ENCODE measurements at regions not wholly inside any gene's neighbourhood (a gene's known extent, or its start where the extent isn't known, plus 50 kb on each side); places are given as distances from the start of the nearest gene placed in this dataset.
A peak's percentile ranks its signal among the peaks of the same experiment; 100 is the strongest.

DNA sequence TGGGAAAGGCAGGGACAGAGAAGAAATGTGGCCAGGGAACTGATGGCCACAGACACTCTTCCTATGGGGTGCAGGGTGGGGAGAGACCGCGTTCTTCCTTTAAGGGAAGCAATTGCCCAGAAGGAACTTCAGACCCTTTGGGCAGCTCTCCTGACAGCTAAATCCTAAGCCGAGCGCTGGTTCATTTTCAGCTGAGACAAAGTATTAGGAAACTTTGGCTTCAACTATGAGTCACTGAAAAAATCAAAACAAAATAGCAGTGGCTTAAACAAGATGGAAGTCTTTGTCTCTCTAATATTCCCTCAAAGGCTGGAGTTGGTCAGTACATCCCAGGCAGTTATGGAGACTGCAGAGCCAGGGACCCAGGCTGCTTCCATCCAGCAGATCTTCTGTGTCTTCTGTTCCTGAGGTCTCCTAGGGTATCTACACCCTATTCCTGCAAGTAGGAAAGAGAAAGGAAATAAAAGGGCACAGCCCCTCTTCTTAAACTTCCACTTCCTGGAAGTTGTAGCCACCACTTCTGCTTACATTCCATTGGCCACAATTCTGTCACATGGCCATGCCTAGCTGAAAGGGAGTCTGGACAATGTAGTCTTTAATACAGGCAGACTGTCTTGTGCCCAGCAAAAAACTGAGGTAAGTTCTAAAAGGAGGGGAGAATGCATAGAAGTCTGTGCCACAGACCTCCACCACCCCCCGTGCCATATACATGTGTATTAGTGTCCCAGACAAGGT is 163.5 kb downstream of the KATNAL1 start:
- Histone ChIP-seq H3K27ac (ENCODE audit: low read depth, low read length) (no peak overlapping the region), H3K4ac (replicated peaks; ENCODE audit: insufficient read length, low read depth, low read length) (no peak overlapping the region), H3K23ac (ENCODE audit: insufficient read length) (no peak overlapping the region), H2BK5ac (ENCODE audit: low read depth, low read length) (no peak overlapping the region), H3K4me1 (replicated peaks in 1 of 4; ENCODE audit: control insufficient read depth in 3 of 4, insufficient read depth in 4 of 4, low read length in 3 of 4) (no peaks in the 10 kb centered on the region), H3K4me3 (ENCODE audit: extremely low read depth in 1 of 4, insufficient read depth in 2 of 4, low read depth in 3 of 4, low read length in 4 of 4) (no peak overlapping the region), H2BK120ac (replicated peaks; ENCODE audit: low read depth, low read length) (no peak overlapping the region), H4K20me1 (replicated peaks in 1 of 2; ENCODE audit: control insufficient read depth in 1 of 2, insufficient read depth in 2 of 2, low read length in 2 of 2) (no peaks in the 10 kb centered on the region), H2BK12ac (ENCODE audit: low read depth, low read length) (no peak overlapping the region), H3K79me1 (ENCODE audit: low read depth, low read length) (no peaks in the 10 kb centered on the region), H3K23me2 (ENCODE audit: low read depth, low read length) (no peaks in the 10 kb centered on the region), H3K9me3 (ENCODE audit: insufficient read depth in 2 of 2, low read depth in 1 of 2, low read length in 1 of 2) (no peaks in the 10 kb centered on the region), H3K27me3 (replicated peaks in 1 of 4; ENCODE audit: control insufficient read depth in 3 of 4, extremely low read depth in 1 of 4, insufficient read depth in 3 of 4, low read length in 3 of 4) (no peaks in the 10 kb centered on the region), H3K56ac (replicated peaks; ENCODE audit: insufficient read length, low read depth, low read length) (no peak overlapping the region), H3K9ac (replicated peaks in 1 of 4; ENCODE audit: extremely low read depth in 1 of 4, low read depth in 3 of 4, low read length in 3 of 4) (no peak overlapping the region), H3K36me3 (ENCODE audit: control insufficient read depth in 2 of 4, insufficient read depth in 4 of 4, low read length in 3 of 4) (no peaks in the 10 kb centered on the region), H3K14ac (ENCODE audit: insufficient read length) (no peak overlapping the region), H4K91ac (replicated peaks; ENCODE audit: insufficient read length, low read length) (no peak overlapping the region), H4K8ac (ENCODE audit: extremely low read depth, insufficient read depth, low read length) (no peak overlapping the region), H3K79me2 (ENCODE audit: control insufficient read depth in 1 of 2, insufficient read depth in 2 of 2, low read length in 2 of 2) (no peaks in the 10 kb centered on the region), H2AK5ac (ENCODE audit: low read depth, low read length) (no peak overlapping the region), H4K5ac (ENCODE audit: insufficient read length, low read depth, low read length) (no peak overlapping the region), H3K18ac (ENCODE audit: extremely low read depth, low read length) (no peak overlapping the region), H2BK20ac (ENCODE audit: low read length) (no peak overlapping the region), H3K4me2 (ENCODE audit: insufficient read depth in 1 of 2, low read depth in 2 of 2, low read length in 2 of 2) (no peak overlapping the region), H2AFZ (ENCODE audit: low read length) (no peak overlapping the region), H2BK15ac (ENCODE audit: low read length) (no peak overlapping the region)
- DNase-seq (ENCODE audit: low read depth in 1 of 2, low spot score in 2 of 2) (no peak), FAIRE-seq (no peak)
- WGBS, 2 experiments (ENCODE audit: extremely low coverage in 1 of 2, insufficient coverage in 1 of 2, insufficient read length in 1 of 2, insufficient replicate concordance in 2 of 2, low coverage in 1 of 2, low lambda C conversion rate in 2 of 2, missing lambda C conversion rate in 1 of 2) = 98% methylated on average over 5 of the region's 5 CpGs; no CpG with 5 or more reads in 1 of the 2 experiments
- ChIA-PET POLR2A (ENCODE audit: partially characterized antibody) (no interaction called here), CTCF (ENCODE audit: partially characterized antibody) (interaction anchor here (1.3 to 3.7 kb wide), 2 partner anchors 9 to 12 kb away, joined by 3 to 31 read pairs; no protein-coding TSS in a partner anchor)
- TF ChIP-seq GTF2F1 (IDR thresholded peaks at IDR 0.05; ENCODE audit: borderline replicate concordance, low read depth, low read length) (no peak), SRF (IDR thresholded peaks at IDR 0.05; ENCODE audit: low read depth, low read length) (no peak), KDM4A (IDR thresholded peaks at IDR 0.05; ENCODE audit: low read depth, low read length, severe bottlenecking) (no peak), CREB1 (IDR thresholded peaks at IDR 0.05) (no peak), TEAD4 (IDR thresholded peaks at IDR 0.05; ENCODE audit: low read depth, low read length) (no peak), CBX5 (IDR thresholded peaks at IDR 0.05; ENCODE audit: low read depth, low read length) (no peak), SP1 (IDR thresholded peaks at IDR 0.05; ENCODE audit: low read depth, low read length) (no peak)
- TF ChIP-seq, protein P1, sequence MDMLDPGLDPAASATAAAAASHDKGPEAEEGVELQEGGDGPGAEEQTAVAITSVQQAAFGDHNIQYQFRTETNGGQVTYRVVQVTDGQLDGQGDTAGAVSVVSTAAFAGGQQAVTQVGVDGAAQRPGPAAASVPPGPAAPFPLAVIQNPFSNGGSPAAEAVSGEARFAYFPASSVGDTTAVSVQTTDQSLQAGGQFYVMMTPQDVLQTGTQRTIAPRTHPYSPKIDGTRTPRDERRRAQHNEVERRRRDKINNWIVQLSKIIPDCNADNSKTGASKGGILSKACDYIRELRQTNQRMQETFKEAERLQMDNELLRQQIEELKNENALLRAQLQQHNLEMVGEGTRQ (IDR thresholded peaks at IDR 0.05; ENCODE audit: low read length) = 0 out of 2 replicates have a peak, but pooled peaks have one; percentile 21
